NCI-H146 treated with DMSO at 0.1 percent for 48 hours (cell line): ENCODE measurements at regions not wholly inside any gene's neighbourhood (a gene's known extent, or its start where the extent isn't known, plus 50 kb on each side); places are given as distances from the start of the nearest gene placed in this dataset.
"Not testable (repeated sequence)": the region's sequence is repeated elsewhere in the genome, so short reads cannot be mapped to it uniquely, and the experiment has no call there.

Experiments used
- DNase-seq: peaks from one replicate; lab custom pipeline; 2025; ENCODE audit not compliant: unreplicated experiment; lab: John Stamatoyannopoulos, UW

- DNase-seq, result no peak
These were observed 494.5 kb upstream of the MAP2 start for GRCh38 chr2:208929139-208929864.

GRCh38 chr2:208929894-208930427, 493.9 kb upstream of the MAP2 start:
- no peak for DNase-seq

GRCh38 chr2:208935531-208935930, 488.3 kb upstream of the MAP2 start:
- no peak for DNase-seq

- no peak for DNase-seq
These were observed 486.3 kb upstream of the MAP2 start for GRCh38 chr2:208937521-208937920.

DNA sequence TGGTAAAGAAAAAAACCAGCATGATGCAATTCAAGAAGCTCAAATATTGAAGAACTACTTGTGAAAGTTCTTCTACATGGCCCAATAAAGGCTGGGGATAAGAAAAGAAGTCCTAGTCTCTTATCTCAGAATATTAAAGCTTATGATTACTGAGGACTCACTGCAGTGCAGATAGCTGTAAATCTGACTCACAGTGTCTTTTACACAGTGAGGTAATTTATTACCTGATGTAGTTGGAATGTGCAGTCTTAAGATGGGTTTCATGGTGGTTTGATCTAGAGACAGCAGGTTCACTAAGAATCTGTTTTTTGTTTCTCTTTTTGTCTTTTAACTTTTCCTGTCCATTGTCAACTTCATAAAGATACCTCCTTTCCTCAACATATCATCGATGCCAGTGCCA, 484.0 kb upstream of the MAP2 start:
- DNase-seq, result no peak

- no peak for DNase-seq
These were observed 478.1 kb upstream of the MAP2 start for GRCh38 chr2:208945719-208946256.

- DNase-seq, result no peak
These were observed 475.8 kb upstream of the MAP2 start for GRCh38 chr2:208948073-208948472.

DNA sequence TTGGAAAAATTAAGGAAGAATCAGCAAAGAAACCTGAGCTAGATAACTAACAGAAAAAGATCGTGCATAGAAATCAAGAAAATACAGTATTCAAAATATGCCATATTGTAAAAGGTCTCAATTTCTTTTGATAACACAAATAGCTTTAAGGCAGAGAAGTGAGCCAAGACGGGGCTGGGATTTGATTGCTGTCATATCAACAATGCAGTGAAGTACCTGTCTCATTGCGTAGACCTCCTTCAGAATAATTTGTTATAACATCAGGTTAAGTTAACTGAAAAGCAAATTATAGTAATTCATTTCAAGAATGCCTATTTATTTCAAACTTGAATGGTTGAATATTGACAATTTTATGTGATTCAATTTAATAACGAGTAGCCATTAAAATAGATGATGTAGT, 453.8 kb upstream of the MAP2 start:
- DNase-seq, result no peak

DNA sequence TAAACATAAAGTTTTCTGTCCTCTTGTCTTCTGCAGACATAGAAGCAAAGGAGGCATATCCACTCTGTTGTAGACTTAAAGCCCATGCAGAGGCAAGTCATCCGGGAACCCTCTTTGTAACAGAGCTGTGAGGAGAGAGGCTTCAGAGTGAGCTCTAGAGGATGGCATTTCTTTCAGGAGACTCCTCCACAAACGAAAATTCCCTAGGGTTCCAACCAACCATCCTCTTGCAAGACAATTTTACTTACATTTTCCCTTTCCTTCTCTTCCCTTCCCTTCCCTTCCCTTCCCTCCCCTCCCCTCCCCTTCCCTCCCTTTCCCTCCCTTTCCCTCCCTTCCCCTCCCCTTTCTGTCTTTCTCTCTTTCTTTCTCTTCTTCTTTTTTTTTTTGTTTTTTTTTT, 446.3 kb upstream of the MAP2 start:
- no peak for DNase-seq

DNA sequence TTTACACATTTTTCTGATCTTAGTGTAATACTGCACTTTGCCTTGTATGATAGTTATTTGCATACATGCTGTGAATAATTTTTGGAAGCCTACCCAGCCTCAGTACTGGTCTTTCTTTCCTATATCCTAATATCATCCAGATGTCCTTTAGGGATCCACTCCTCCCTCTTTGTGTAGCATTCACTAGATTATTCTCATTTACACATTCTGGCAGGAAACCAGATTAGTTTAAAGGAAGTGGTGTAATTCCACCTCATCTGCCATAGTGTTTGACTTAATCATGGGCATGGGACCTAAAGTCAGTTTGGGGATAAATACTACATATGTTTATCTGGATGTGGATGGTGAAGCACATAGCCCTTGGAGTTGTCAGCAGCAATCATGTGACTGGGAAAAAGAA, 444.9 kb upstream of the MAP2 start:
- no peak for DNase-seq

DNA sequence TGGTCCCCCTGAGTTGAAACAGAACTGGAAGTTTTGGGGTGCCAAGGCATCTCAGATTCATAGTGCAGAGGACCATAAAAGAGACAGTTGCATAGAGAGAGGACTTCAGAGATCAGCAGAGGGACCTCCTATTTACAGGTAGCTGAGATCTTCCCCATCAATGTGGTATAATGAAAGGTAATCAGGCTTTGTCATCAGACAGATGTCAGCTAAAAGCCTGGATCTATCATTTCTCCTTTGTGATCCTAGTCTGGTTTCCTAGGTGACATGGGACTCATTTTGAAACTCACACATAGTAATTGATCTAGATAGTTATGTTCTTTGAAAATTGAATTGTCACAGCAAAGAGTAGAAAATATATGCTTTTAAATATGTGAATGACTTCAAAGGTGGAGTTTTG, 443.5 kb upstream of the MAP2 start:
- DNase-seq, result no peak

DNA sequence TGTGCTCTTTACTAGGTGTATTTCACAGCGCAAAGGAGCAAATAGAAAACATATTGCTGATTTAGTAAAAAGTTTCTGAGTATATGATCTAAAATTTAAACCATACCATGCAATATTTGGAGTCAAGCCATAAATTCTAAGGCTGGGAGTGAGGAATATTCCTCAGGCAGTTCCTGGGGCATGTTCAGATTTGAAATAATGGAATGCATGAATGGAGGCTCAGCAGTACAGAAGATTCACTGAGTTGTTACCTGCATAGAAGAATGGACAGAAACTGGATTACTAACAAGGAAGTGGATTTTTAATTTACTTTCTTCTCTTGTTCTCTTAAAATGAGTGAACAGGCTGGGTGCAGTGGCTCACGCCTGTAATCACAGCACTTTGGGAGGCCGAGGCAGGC, 441.0 kb upstream of the MAP2 start:
- no peak for DNase-seq

GRCh38 chr2:208983486-208983885, 440.4 kb upstream of the MAP2 start:
- DNase-seq, result no peak

- DNase-seq, result no peak
These were observed 439.3 kb upstream of the MAP2 start for GRCh38 chr2:208984376-208985090.

- DNase-seq, result no peak
These were observed 438.2 kb upstream of the MAP2 start for GRCh38 chr2:208985644-208986043.

DNA sequence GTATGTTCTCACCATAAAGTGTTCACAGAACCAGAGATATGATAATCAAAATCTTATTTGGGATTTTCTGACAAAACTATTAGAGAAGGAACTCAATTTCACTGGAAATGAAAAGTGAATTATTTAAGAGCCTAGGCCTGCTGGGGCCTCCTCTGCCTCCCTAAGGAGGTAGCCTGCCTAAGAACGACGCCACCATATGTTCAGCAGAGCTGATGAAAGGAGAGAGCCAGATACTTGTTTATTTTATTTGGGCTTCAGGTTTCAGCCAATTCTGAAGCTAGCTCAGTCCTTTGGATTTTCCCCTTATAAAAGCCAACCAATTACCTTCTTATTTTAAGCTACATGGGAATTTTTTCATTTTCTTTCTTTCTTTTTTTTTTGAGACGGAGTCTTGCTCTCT, 433.1 kb upstream of the MAP2 start:
- DNase-seq, result no peak

DNA sequence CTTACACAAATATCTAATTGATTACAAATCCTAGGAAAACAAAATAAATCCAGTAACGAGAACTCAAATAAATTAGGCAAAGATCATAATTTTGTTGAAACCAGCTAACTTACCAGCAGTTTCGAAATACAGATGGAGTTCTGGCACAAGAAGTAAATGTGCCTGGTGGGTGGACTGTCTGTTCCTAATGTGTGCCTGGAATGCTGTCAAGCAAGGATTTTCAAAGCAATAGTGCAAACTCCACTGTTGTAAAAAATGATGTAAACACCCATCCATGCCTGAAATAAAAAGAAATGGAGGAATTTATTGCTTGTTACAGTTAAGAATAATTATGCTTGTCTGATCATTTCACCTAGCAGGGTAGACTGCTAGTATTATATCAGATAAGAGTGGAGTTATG, 423.9 kb upstream of the MAP2 start:
- no peak for DNase-seq

- DNase-seq, result no peak
These were observed 421.8 kb upstream of the MAP2 start for GRCh38 chr2:209002054-209002453.

DNA sequence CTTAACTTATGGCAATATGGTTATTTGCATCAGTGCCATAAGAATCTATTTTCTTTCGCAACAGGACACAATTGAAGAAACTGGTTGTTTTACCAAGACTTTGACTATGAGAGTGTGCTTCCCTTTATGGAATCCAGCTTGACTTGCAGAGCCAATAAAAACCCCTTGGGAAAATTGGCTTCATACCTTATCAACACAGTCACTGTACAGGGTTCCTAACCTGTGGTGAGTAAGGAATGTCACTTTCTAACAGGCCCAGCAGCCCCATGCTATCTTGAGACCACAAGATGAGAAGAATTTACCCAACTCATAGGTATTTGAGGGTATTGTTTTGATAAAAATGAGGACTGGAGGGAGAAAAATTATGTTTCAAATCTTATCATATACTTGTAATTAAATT, 418.5 kb upstream of the MAP2 start:
- no peak for DNase-seq

DNA sequence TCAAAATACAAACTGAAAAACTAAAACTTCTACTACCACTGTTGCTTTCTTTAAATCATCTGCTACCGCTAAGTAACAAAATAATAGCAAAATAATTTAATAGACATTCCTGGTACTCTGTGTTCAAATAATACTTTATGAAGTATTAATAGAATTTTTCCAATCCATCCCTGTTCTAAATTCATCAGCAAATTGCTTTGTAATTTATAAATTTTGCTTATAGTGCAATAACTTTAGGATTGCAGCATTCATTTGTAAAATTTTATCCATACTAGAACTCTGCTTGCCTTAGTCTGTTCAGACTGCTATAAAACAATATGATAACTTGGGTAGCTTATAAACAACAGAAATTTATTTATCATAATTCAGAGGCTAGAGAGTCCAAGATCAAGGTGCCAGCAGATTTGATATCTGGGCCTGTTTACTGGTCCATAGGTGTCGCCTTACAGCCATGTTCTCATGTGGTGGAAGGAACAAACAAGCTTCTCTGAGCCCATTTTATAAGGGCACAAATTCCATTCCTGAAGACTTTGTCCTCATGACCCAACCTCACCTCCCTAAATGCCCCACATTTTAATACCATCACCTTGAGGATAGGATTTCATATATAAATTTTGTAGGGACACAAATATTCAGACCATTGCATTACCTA, 415.1 kb upstream of the MAP2 start:
- no peak for DNase-seq

- DNase-seq, result not testable (repeated sequence)
These were observed 405.2 kb upstream of the MAP2 start for GRCh38 chr2:209018633-209019032.

DNA sequence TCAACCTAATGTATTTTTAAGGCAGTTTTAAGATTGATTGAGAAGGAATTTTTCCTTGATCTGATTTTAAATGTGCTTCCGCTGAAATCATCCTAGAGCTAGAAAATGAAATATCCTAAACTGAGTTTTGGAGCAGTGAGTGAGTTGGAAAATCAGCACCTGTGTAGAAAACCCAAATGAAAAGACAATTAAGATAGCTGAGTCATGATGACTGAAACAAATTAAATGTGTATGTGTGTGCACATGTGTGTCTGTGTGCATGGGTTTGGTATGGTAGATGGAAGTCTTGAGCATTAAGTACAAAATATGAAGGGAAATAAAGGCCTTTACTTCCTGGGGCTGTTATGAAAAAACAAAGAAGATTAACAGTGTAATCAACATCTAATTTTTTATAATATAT, 394.6 kb upstream of the MAP2 start:
- no peak for DNase-seq
